ENCODE measurements at regions not wholly inside any gene's neighbourhood (a gene's known extent, or its start where the extent isn't known, plus 50 kb on each side); places are given as distances from the start of the nearest gene placed in this dataset.
"Not testable (repeated sequence)": the region's sequence is repeated elsewhere in the genome, so short reads cannot be mapped to it uniquely, and the experiment has no call there.

DNA sequence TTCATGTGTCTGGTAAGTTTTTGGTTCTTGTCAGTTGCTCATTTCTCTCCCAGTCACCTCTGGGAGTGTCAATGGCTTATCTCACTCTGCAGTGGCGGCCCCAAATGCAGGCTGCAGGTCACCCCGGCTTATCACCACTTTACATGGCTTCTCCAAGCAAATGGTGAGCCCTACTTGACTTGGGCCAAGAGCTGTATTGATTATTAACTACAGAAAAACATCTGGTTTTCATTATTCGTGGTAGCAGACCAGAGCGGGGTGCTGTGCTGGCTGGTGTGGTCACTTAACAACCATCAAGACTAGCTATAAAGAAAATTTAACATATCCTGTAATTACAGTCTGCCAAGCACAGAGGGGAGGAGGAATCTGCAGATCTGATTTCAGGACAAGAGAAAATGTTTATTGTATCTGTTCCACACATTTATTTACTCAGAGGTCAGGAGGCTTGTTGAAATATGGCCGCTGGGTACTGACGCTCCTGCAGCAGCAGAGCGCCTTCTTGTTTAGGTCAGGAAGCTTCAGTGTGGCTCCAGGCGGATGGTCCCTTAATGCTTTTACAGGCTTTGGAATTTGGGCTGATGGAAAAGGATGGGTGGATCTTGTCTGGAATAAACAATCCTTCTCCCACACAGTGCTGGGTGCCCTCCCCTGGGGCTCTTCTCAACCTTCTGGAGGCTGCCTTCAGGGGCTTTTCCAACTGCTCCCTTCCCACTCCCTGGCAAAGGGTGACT lies 87.8 kb downstream of the HLX start:
- FAIRE-seq: no peak
- no peak overlapping the region for H2AFZ ChIP-seq (ENCODE audit: control insufficient read depth, low read length)

DNA sequence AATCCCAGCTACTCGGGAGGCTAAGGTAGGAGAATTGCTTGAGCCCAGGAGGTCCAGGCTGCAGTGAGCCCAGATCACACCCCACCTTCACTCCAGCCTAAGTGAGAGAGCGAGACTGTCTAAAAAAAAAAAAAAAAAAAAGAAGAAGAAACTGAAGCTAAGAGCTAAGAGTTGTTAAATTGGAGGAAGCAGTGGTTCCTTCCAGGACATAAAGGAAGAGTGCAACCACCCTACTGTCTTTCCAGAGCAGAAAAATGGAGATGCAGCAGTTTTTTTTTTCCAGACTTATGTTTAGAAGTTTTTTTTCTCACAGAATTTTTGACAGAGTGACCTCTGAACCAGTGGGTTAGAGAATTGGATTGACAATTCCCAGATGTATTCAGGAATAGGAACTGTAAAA lies 88.7 kb downstream of the HLX start:
- no peak overlapping the region for H2AFZ ChIP-seq (ENCODE audit: control insufficient read depth, low read length)
- FAIRE-seq (no peak), DNase-seq (ENCODE audit: low read depth, low spot score) (no peak)
- no peaks in the 10 kb centered on the region for H3K4me1 ChIP-seq (ENCODE audit: control insufficient read depth, extremely low read depth, insufficient read depth, low read length)
- H3K9me3 ChIP-seq (ENCODE audit: control insufficient read depth, low read depth, low read length): no peaks in the 10 kb centered on the region
- dilution Hi-C loops (cut with MboI; ENCODE audit: extremely low pct_ligation_motif_present, low sequenced_read_pairs): no loop called here
- H3K4me3 ChIP-seq (ENCODE audit: control insufficient read depth in 2 of 3, extremely low read depth in 1 of 3, insufficient read depth in 2 of 3, low read depth in 1 of 3, low read length in 3 of 3): no peak overlapping the region
- H3K9ac ChIP-seq (ENCODE audit: control insufficient read depth, extremely low read depth, insufficient read depth, low read length): no peak overlapping the region
- no peaks in the 10 kb centered on the region for H4K20me1 ChIP-seq (ENCODE audit: control insufficient read depth, extremely low read depth, insufficient read depth, low read length)
- H3K36me3 ChIP-seq (ENCODE audit: control insufficient read depth in 2 of 2, extremely low read depth in 1 of 2, insufficient read depth in 2 of 2, low read length in 2 of 2): no peaks in the 10 kb centered on the region
- no peak for TF ChIP-seq EZH2 (IDR thresholded peaks at IDR 0.05; ENCODE audit: low read length)
- TF ChIP-seq, protein P1, sequence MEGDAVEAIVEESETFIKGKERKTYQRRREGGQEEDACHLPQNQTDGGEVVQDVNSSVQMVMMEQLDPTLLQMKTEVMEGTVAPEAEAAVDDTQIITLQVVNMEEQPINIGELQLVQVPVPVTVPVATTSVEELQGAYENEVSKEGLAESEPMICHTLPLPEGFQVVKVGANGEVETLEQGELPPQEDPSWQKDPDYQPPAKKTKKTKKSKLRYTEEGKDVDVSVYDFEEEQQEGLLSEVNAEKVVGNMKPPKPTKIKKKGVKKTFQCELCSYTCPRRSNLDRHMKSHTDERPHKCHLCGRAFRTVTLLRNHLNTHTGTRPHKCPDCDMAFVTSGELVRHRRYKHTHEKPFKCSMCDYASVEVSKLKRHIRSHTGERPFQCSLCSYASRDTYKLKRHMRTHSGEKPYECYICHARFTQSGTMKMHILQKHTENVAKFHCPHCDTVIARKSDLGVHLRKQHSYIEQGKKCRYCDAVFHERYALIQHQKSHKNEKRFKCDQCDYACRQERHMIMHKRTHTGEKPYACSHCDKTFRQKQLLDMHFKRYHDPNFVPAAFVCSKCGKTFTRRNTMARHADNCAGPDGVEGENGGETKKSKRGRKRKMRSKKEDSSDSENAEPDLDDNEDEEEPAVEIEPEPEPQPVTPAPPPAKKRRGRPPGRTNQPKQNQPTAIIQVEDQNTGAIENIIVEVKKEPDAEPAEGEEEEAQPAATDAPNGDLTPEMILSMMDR (optimal IDR thresholded peaks at IDR 0.05 in 1 of 3, IDR thresholded peaks at IDR 0.05 in 1 of 3, conservative IDR thresholded peaks at IDR 0.05 in 1 of 3; ENCODE audit: extremely low read depth in 1 of 3, insufficient read depth in 2 of 3, low read length in 3 of 3): no peak
- no peak overlapping the region for H3K27ac ChIP-seq (ENCODE audit: control insufficient read depth, insufficient read depth, low read length)
- no peaks in the 10 kb centered on the region for H3K9me1 ChIP-seq (ENCODE audit: control insufficient read depth, extremely low read depth, insufficient read depth, low read length)
- no peak overlapping the region for H3K4me2 ChIP-seq (ENCODE audit: control insufficient read depth, extremely low read depth, insufficient read depth, low read depth, low read length)
- H3K27me3 ChIP-seq (ENCODE audit: control insufficient read depth, extremely low read depth, insufficient read depth, low read length): no peaks in the 10 kb centered on the region
- no peaks in the 10 kb centered on the region for H3K79me2 ChIP-seq (ENCODE audit: control insufficient read depth, insufficient read depth, low read length)

More for the DNA sequence above, 87.8 kb downstream of the HLX start:
- no peak overlapping the region for H3K9ac ChIP-seq (ENCODE audit: control insufficient read depth, extremely low read depth, insufficient read depth, low read length)
- H3K9me1 ChIP-seq (ENCODE audit: control insufficient read depth, extremely low read depth, insufficient read depth, low read length): no peaks in the 10 kb centered on the region
- H3K27me3 ChIP-seq (ENCODE audit: control insufficient read depth, extremely low read depth, insufficient read depth, low read length): no peaks in the 10 kb centered on the region
- H3K4me1 ChIP-seq (ENCODE audit: control insufficient read depth, extremely low read depth, insufficient read depth, low read length): no peaks in the 10 kb centered on the region
- H4K20me1 ChIP-seq (ENCODE audit: control insufficient read depth, extremely low read depth, insufficient read depth, low read length): no peaks in the 10 kb centered on the region
- H3K4me2 ChIP-seq (ENCODE audit: control insufficient read depth, extremely low read depth, insufficient read depth, low read depth, low read length): no peak overlapping the region
- TF ChIP-seq, protein P1 (optimal IDR thresholded peaks at IDR 0.05 in 1 of 3, IDR thresholded peaks at IDR 0.05 in 1 of 3, conservative IDR thresholded peaks at IDR 0.05 in 1 of 3; ENCODE audit: extremely low read depth in 1 of 3, insufficient read depth in 2 of 3, low read length in 3 of 3): no peak
- no peak for TF ChIP-seq EZH2 (IDR thresholded peaks at IDR 0.05; ENCODE audit: low read length)
- dilution Hi-C loops (cut with MboI; ENCODE audit: extremely low pct_ligation_motif_present, low sequenced_read_pairs): no loop called here
- no peaks in the 10 kb centered on the region for H3K36me3 ChIP-seq (ENCODE audit: control insufficient read depth in 2 of 2, extremely low read depth in 1 of 2, insufficient read depth in 2 of 2, low read length in 2 of 2)
- no peak for DNase-seq (ENCODE audit: low read depth, low spot score)
- H3K4me3 ChIP-seq (ENCODE audit: control insufficient read depth in 2 of 3, extremely low read depth in 1 of 3, insufficient read depth in 2 of 3, low read depth in 1 of 3, low read length in 3 of 3): no peak overlapping the region
- H3K27ac ChIP-seq (ENCODE audit: control insufficient read depth, insufficient read depth, low read length): no peak overlapping the region
- no peaks in the 10 kb centered on the region for H3K9me3 ChIP-seq (ENCODE audit: control insufficient read depth, low read depth, low read length)
- no peaks in the 10 kb centered on the region for H3K79me2 ChIP-seq (ENCODE audit: control insufficient read depth, insufficient read depth, low read length)

DNA sequence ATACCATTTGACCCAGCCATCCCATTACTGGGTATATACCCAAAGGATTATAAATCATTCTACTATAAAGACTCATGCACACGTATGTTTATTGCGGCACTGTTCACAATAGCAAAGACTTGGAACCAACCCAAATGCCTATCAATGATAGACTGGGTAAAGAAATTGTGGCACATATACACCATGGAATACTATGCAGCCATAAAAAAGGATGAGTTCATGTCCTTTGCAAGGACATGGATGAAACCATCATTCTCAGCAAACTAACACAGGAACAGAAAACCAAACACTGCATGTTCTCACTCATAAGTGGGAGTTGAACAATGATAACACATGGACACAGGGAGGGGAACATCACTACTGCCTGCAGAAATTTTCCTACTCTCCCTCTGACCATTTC lies 90.0 kb downstream of the HLX start:
- H3K4me3 ChIP-seq (ENCODE audit: control insufficient read depth in 2 of 3, extremely low read depth in 1 of 3, insufficient read depth in 2 of 3, low read depth in 1 of 3, low read length in 3 of 3); H4K20me1 ChIP-seq (ENCODE audit: control insufficient read depth, extremely low read depth, insufficient read depth, low read length); H3K36me3 ChIP-seq (ENCODE audit: control insufficient read depth in 2 of 2, extremely low read depth in 1 of 2, insufficient read depth in 2 of 2, low read length in 2 of 2); H3K9me3 ChIP-seq (ENCODE audit: control insufficient read depth, low read depth, low read length); H3K4me2 ChIP-seq (ENCODE audit: control insufficient read depth, extremely low read depth, insufficient read depth, low read depth, low read length); H3K27ac ChIP-seq (ENCODE audit: control insufficient read depth, insufficient read depth, low read length); FAIRE-seq; H3K79me2 ChIP-seq (ENCODE audit: control insufficient read depth, insufficient read depth, low read length); H3K27me3 ChIP-seq (ENCODE audit: control insufficient read depth, extremely low read depth, insufficient read depth, low read length); H2AFZ ChIP-seq (ENCODE audit: control insufficient read depth, low read length); H3K4me1 ChIP-seq (ENCODE audit: control insufficient read depth, extremely low read depth, insufficient read depth, low read length); H3K9me1 ChIP-seq (ENCODE audit: control insufficient read depth, extremely low read depth, insufficient read depth, low read length); dilution Hi-C loops (cut with MboI; ENCODE audit: extremely low pct_ligation_motif_present, low sequenced_read_pairs); H3K9ac ChIP-seq (ENCODE audit: control insufficient read depth, extremely low read depth, insufficient read depth, low read length); DNase-seq (ENCODE audit: low read depth, low spot score): not testable (repeated sequence)
